Loucy (cell line): ENCODE measurements at regions not wholly inside any gene's neighbourhood (a gene's known extent, or its start where the extent isn't known, plus 50 kb on each side); places are given as distances from the start of the nearest gene placed in this dataset.

Source experiments
- H2AFZ ChIP-seq: fragments of 200-600 bp; sonication (generic); 2 replicates; pipeline ENCODE4 v1.6.0; 2016; ENCODE audit warnings: antibody characterized with exemption, mild to moderate bottlenecking, low read length, moderate library complexity
- H3F3A ChIP-seq: fragments of 200-600 bp; 2 replicates; pipeline ENCODE4 v1.6.0; 2016; ENCODE audit warnings: antibody characterized with exemption, low read depth, mild to moderate bottlenecking
- H3K27me3 ChIP-seq: fragments of 200-600 bp; sonication (generic); 2 replicates; pipeline ENCODE4 v1.6.1; 2014; ENCODE audit warnings: low read length, mild to moderate bottlenecking; ENCODE audit not compliant: insufficient read depth, poor library complexity, severe bottlenecking
- H3K36me3 ChIP-seq: fragments of 200-600 bp; sonication (generic); 2 replicates; pipeline ENCODE4 v1.6.1; 2016; ENCODE audit warnings: low read length; ENCODE audit not compliant: insufficient read depth
- H3K4me1 ChIP-seq: fragments of 200-600 bp; sonication (generic); 2 replicates; pipeline ENCODE4 v1.5.1; 2014; ENCODE audit warnings: low read length, mild to moderate bottlenecking; ENCODE audit not compliant: insufficient read depth, poor library complexity, severe bottlenecking
- H3K4me2 ChIP-seq: fragments of 200-600 bp; sonication (generic); 2 replicates; pipeline ENCODE4 v1.6.0; 2014; ENCODE audit warnings: antibody characterized with exemption, low read length, low read depth, mild to moderate bottlenecking; ENCODE audit not compliant: poor library complexity, severe bottlenecking
- H3K4me3 ChIP-seq: fragments of 200-600 bp; sonication (generic); 2 replicates; pipeline ENCODE4 v1.5.1; 2014; ENCODE audit warnings: low read length, mild to moderate bottlenecking, mixed read lengths; ENCODE audit not compliant: poor library complexity, severe bottlenecking
- H3K79me2 ChIP-seq: fragments of 200-600 bp; sonication (generic); 2 replicates; pipeline ENCODE4 v1.6.1; 2014; ENCODE audit warnings: low read length; ENCODE audit not compliant: insufficient read depth
- H3K9ac ChIP-seq: fragments of 200-600 bp; sonication (generic); 2 replicates; pipeline ENCODE4 v1.6.0; 2014; ENCODE audit warnings: mild to moderate bottlenecking, low read depth, low read length, moderate library complexity; ENCODE audit not compliant: poor library complexity, severe bottlenecking
- H3K9me2 ChIP-seq: fragments of 200-600 bp; sonication (generic); replicated peaks from 2 replicates; pipeline ENCODE4 v1.6.1; 2016; ENCODE audit warnings: low read depth, low read length, mixed read lengths
- H3K9me3 ChIP-seq: fragments of 200-600 bp; sonication (generic); 2 replicates; pipeline ENCODE4 v1.6.1; 2014; ENCODE audit warnings: mild to moderate bottlenecking, antibody characterized with exemption, low read length, low read depth; ENCODE audit not compliant: insufficient read depth
- H4K20me1 ChIP-seq: fragments of 200-600 bp; sonication (generic); 2 replicates; pipeline ENCODE4 v1.6.0; 2014; ENCODE audit warnings: antibody characterized with exemption, low read length, mild to moderate bottlenecking; ENCODE audit not compliant: insufficient read depth, poor library complexity, severe bottlenecking
- CTCF ChIP-seq: fragments of 200-600 bp; sonication (generic); conservative IDR thresholded peaks from 2 replicates; pipeline ENCODE4 v1.5.1; 2014; ENCODE audit warnings: mild to moderate bottlenecking, antibody characterized with exemption, low read length
- EZH2phosphoT487 ChIP-seq: fragments of 200-600 bp; IDR thresholded peaks from 2 replicates; pipeline ENCODE4 v1.6.1; 2018; ENCODE audit warnings: antibody characterized with exemption, mild to moderate bottlenecking, moderate library complexity, borderline replicate concordance

GRCh38 chr5:89374144-89374784 lies 491.3 kb upstream of the MEF2C start:
- H2AFZ ChIP-seq: 0 out of 2 replicates have a peak overlapping the region, but pooled peaks have one; percentile 36

GRCh38 chr5:89372176-89372575 lies 489.2 kb upstream of the MEF2C start:
- TF ChIP-seq EZH2phosphoT487 (no peak), CTCF (no peak)
- Histone ChIP-seq H3K4me1 (no peaks in the 10 kb centered on the region), H3K9me2 (no peaks in the 10 kb centered on the region), H3K4me3 (no peak overlapping the region), H3K36me3 (no peaks in the 10 kb centered on the region), H3F3A (no peaks in the 10 kb centered on the region), H3K4me2 (no peak overlapping the region), H3K9ac (no peak overlapping the region), H2AFZ (no peak overlapping the region), H3K79me2 (no peaks in the 10 kb centered on the region), H3K27me3 (no peaks in the 10 kb centered on the region), H3K9me3 (no peaks in the 10 kb centered on the region), H4K20me1 (no peaks in the 10 kb centered on the region)

More at GRCh38 chr5:89374144-89374784, 491.3 kb upstream of the MEF2C start:
- H3K4me2 ChIP-seq: no peak overlapping the region
- no peaks in the 10 kb centered on the region for H4K20me1 ChIP-seq
- H3K4me1 ChIP-seq: no peaks in the 10 kb centered on the region
- no peaks in the 10 kb centered on the region for H3K9me3 ChIP-seq
- H3F3A ChIP-seq: no peaks in the 10 kb centered on the region
- H3K9me2 ChIP-seq: no peaks in the 10 kb centered on the region
- TF ChIP-seq EZH2phosphoT487: no peak
- no peak for TF ChIP-seq CTCF
- no peaks in the 10 kb centered on the region for H3K79me2 ChIP-seq
- no peaks in the 10 kb centered on the region for H3K36me3 ChIP-seq
- H3K9ac ChIP-seq: no peak overlapping the region
- no peak overlapping the region for H3K4me3 ChIP-seq
- no peaks in the 10 kb centered on the region for H3K27me3 ChIP-seq

GRCh38 chr5:89371646-89372045 lies 488.7 kb upstream of the MEF2C start:
- no peak for TF ChIP-seq EZH2phosphoT487
- TF ChIP-seq CTCF: no peak
- H3K79me2 ChIP-seq: no peaks in the 10 kb centered on the region
- H3K27me3 ChIP-seq: no peaks in the 10 kb centered on the region
- no peaks in the 10 kb centered on the region for H3K36me3 ChIP-seq
- no peaks in the 10 kb centered on the region for H3K9me3 ChIP-seq
- H3K4me2 ChIP-seq: no peak overlapping the region
- H3K4me3 ChIP-seq: no peak overlapping the region
- H2AFZ ChIP-seq: no peak overlapping the region
- no peaks in the 10 kb centered on the region for H4K20me1 ChIP-seq
- no peaks in the 10 kb centered on the region for H3K9me2 ChIP-seq
- H3K9ac ChIP-seq: no peak overlapping the region
- H3K4me1 ChIP-seq: no peaks in the 10 kb centered on the region
- H3F3A ChIP-seq: no peaks in the 10 kb centered on the region
